GM10248 (cell line): ENCODE measurements at regions not wholly inside any gene's neighbourhood (a gene's known extent, or its start where the extent isn't known, plus 50 kb on each side); places are given as distances from the start of the nearest gene placed in this dataset.

ENCODE experiments used
- CTCF ChIA-PET: fragments of 300-600 bp; sonication (Branson Sonifier 250); formaldehyde crosslinking; extraction: SDS; loops from one replicate; lab custom pipeline; 2021; ENCODE audit warnings: antibody characterized with exemption; lab: Yijun Ruan, JAX
- POLR2A ChIA-PET: fragments of 350-650 bp; sonication (Branson Sonifier 250); formaldehyde crosslinking; extraction: SDS; loops from one replicate; lab custom pipeline; 2020; ENCODE audit warnings: antibody characterized with exemption; lab: Yijun Ruan, JAX
- DNase-seq: peaks from one replicate; pipeline ENCODE4 v3.0.0; 2012; ENCODE audit errors: extremely low spot score
- TF ChIP-seq, protein P1 (sequence below): IDR thresholded peaks from 2 replicates; pipeline ENCODE4 v1.5.1; 2012; ENCODE audit warnings: mild to moderate bottlenecking, low read depth; ENCODE audit errors: extremely low read depth, missing control alignments, control extremely low read depth

- TF ChIP-seq, protein P1, sequence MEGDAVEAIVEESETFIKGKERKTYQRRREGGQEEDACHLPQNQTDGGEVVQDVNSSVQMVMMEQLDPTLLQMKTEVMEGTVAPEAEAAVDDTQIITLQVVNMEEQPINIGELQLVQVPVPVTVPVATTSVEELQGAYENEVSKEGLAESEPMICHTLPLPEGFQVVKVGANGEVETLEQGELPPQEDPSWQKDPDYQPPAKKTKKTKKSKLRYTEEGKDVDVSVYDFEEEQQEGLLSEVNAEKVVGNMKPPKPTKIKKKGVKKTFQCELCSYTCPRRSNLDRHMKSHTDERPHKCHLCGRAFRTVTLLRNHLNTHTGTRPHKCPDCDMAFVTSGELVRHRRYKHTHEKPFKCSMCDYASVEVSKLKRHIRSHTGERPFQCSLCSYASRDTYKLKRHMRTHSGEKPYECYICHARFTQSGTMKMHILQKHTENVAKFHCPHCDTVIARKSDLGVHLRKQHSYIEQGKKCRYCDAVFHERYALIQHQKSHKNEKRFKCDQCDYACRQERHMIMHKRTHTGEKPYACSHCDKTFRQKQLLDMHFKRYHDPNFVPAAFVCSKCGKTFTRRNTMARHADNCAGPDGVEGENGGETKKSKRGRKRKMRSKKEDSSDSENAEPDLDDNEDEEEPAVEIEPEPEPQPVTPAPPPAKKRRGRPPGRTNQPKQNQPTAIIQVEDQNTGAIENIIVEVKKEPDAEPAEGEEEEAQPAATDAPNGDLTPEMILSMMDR: no peak
- POLR2A ChIA-PET: no interaction called here
- CTCF ChIA-PET: no interaction called here
- no peak for DNase-seq
Measured at GRCh38 chr1:83747853-83748482, 251.0 kb downstream of the TTLL7 start.

DNA sequence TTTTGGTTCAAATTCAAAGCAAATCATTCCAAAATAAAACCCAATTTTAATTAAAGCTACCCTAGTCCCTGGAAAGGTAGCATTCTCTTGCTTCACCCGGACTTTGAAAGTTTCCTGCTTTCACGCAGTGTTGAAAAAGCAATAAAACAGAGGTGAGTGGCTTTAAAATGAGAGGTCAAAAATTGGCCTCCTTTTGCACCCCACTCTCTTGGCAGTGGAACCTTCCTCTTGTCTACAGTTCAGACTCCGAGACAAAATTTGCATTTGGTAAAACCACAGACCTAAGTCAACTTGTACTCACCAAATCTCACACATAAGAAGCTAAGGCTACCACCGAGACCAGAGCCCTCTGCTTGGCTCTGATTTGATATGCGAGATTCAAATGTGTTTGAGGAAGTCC lies 252.7 kb downstream of the TTLL7 start:
- ChIA-PET CTCF (no interaction called here), POLR2A (no interaction called here)
- peak; percentile 8 for DNase-seq
- TF ChIP-seq, protein P1: no peak

- POLR2A ChIA-PET: no interaction called here
- no peak for DNase-seq
- TF ChIP-seq, protein P1: no peak
- CTCF ChIA-PET: interaction anchor here (0.8 to 2.5 kb wide), 3 partner anchors 9 to 25 kb away, joined by 3 to 8 read pairs (median 3); no protein-coding TSS in a partner anchor
Measured at GRCh38 chr1:83742446-83742845, 256.5 kb downstream of the TTLL7 start.

- no peak for DNase-seq
- ChIA-PET POLR2A (no interaction called here), CTCF (interaction anchor here (1.3 to 2.5 kb wide), 2 partner anchors 9 to 25 kb away, joined by 3 to 8 read pairs; no protein-coding TSS in a partner anchor)
- TF ChIP-seq, protein P1: no peak
Measured at GRCh38 chr1:83741770-83742169, 257.2 kb downstream of the TTLL7 start.

- POLR2A ChIA-PET: no interaction called here
- CTCF ChIA-PET: interaction anchor here (2.5 kb wide), 1 partner anchor 10 kb away, joined by 8 read pairs; no protein-coding TSS in a partner anchor
- TF ChIP-seq, protein P1: no peak
- DNase-seq: no peak
Measured at GRCh38 chr1:83741348-83741747, 257.6 kb downstream of the TTLL7 start.

DNA sequence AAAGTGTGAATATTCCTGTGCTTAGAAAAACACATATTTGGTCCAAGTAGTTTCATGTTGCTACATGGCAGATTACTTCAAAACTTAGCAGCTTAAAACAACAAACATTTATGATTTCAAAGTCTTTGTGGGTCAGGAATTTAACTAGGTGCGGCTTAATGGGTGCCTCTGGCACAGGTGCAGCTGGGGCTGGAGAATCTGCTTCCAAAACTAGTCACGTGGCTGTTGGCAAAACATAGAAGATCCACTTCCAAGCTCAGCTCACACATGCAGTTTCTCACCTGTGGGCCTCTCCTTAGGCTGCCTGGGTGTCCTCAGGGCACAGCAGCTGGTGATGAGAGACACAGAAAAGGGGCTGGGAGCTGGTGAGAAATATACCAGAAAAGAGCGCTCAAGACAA lies 263.4 kb downstream of the TTLL7 start:
- CTCF ChIA-PET: interaction anchor here (0.8 kb wide), 1 partner anchor 9 kb away, joined by 3 read pairs; no protein-coding TSS in a partner anchor
- POLR2A ChIA-PET: no interaction called here
- TF ChIP-seq, protein P1: no peak
- DNase-seq: no peak
